Caki2 (cell line): ENCODE measurements at regions not wholly inside any gene's neighbourhood (a gene's known extent, or its start where the extent isn't known, plus 50 kb on each side); places are given as distances from the start of the nearest gene placed in this dataset.

ENCODE experiments used
- DNase-seq: peaks from one replicate; pipeline ENCODE4 v3.0.0-alpha.2; 2015; ENCODE audit warnings: low read depth
- in situ Hi-C: cut with HindIII; loops from 2 replicates; pipeline ENCODE4 v1.10.0; 2016; ENCODE audit warnings: low sequenced_read_pairs, low pct_unique_long_range_greater_than_20kb, mixed read lengths

DNA sequence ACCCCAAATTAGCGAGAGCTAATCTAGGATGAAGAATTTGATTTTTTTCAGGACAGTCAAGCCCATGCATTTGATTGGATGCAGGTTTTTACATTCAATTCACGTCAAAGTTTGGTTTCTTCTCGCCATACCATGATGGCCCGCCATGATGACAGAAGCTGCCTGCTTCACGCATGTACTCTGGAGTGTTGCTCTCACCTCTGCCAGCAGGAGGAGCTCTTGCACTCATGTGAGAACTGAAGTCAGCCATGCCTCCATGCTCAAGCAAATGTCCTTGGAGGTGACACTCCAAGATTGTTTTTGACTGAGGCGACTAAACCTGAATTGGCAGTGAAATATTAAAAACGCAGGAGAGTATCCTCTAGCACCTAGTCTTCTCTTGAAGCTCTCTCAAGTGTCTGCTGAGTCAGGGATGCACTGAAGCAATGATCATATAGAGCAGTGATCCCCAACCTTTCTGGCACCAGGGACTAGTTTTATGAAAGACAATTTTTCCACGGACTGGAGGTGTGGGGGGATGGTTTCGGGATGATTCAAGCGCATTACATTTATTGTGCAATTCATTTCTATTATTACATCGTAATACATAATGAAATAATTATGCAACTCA lies 120.9 kb downstream of the SAMMSON start:
- DNase-seq, result peak; percentile 27
- in situ Hi-C loops, result no loop called here

DNA sequence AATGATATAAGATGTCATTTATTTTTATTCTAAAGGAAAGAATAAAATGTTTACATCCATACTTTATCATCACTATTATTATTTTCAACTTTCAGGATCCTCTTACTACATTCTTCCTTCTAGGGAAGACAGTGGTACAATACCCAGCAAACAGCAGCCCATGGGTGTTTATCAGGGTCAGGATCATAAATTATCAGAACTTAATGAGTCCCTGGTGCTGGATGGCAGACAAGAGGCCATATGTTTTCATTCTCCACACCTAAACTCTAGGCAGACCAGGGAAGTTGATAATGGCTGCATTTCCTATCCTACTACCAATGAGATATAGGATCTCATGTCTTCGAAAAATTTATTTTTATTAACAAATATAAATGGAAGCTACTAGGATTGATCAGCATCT lies 127.7 kb downstream of the SAMMSON start:
- in situ Hi-C loops, result no loop called here
- DNase-seq, result no peak

DNA sequence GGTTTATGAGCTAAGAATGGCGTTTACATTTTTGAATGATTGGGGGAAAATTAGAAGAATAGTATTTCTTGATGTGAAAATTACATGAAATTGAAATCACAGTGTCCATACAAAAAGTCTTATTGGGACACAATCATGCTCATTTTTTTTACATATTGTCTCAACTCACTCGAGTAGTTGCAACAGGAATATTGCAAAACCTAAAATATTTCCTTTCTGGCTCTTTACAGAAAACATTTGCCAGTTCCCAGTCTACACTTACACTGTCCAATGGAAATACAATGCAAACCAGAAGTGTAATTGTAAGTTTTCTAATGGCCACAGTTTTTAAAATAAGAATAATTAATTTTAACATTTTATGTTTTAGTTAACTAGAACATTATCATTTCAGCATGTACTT lies 137.8 kb downstream of the SAMMSON start:
- no peak for DNase-seq
- in situ Hi-C loops, result no loop called here

DNA sequence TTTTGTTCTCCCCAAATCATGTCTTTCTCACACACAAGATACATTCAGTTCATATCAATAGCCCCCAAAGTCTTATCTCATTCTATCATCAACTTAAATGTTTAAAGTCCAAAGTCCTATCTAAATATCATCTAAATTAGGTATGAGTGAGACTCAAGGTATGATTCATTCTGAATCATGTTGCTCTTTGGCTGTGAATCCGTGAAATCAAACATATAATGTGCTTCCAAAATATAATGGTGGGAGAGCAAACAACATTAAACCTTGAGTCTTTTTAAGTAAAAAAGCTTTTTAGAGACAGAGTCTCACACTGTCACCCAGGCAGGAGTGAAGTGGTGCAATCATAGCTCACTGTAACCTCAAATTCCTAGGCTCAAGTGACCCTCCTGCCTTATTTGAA lies 139.1 kb downstream of the SAMMSON start:
- DNase-seq, result no peak
- in situ Hi-C loops, result no loop called here
